Choroid plexus epithelial cell (primary cell): ENCODE measurements at regions not wholly inside any gene's neighbourhood (a gene's known extent, or its start where the extent isn't known, plus 50 kb on each side); places are given as distances from the start of the nearest gene placed in this dataset.

Experiments
- DNase-seq: peaks from one replicate; pipeline ENCODE4 v3.0.0-alpha.2; 2010; ENCODE audit warnings: low read depth
- H3K4me3 ChIP-seq: 2 replicates; pipeline ENCODE4 v1.5.1; 2011; ENCODE audit warnings: low read depth, mild to moderate bottlenecking, control low read depth, low read length, moderate library complexity
- CTCF ChIP-seq: conservative IDR thresholded peaks from 2 replicates; pipeline ENCODE4 v1.5.1; 2011; ENCODE audit warnings: low read depth, mild to moderate bottlenecking, control low read depth, inconsistent platforms, low read length, moderate library complexity

DNA sequence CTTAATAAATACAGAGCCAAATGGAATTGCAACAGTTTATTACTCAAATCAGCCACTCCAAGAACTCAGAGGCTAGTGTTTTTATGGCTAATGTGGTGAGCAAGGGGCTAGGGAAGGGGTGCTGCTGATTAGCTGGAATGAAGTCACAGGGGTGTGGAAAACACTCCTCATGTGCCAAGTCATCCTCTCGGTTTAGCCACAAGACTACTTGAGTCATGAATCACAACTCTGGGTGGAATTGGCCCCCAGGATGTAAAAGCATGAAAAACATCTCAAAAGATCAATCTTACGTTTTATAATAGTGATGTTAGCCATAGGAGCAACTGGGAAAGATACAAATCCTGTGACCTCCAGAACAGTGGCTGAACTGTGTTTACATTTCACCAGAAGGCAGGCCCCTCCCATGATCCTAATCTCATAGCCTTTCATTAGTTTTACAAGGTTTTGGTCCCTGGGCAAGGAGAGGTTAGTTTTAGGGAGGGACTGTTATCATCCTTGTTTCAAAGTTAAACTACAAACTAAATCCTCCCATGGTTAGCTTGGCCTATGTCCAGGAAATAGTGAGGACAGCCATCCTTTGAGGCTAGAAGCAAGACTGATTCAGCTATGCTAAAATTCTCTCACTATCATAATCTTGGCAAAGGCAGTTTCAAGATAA lies 2020.1 kb upstream of the PCDH20 start:
- no peak overlapping the region for H3K4me3 ChIP-seq
- TF ChIP-seq CTCF: no peak
- peak; percentile 100 for DNase-seq

GRCh38 chr13:63433546-63434150 lies 2018.0 kb upstream of the PCDH20 start:
- peak; percentile 48 for DNase-seq
- no peak overlapping the region for H3K4me3 ChIP-seq
- no peak for TF ChIP-seq CTCF

DNA sequence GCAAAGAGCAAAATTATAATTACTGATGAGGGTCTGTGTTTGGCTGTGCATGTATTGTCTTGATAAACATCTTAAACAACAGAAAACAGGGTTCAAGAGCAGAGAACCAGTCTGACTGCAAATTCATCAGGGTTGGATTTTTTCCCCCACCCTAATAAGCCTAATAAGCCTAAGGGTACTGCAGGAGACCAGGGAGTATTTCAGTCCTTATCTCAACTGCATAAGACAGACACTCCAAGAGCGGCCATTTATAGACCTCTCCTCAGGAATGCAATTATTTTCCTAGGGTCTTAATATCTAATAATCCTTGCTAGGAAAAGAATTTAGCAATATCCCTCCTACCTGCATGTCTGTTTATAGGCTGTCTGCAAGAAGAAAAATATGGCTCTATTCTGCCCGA lies 2011.5 kb upstream of the PCDH20 start:
- TF ChIP-seq CTCF: no peak
- DNase-seq: no peak
- no peak overlapping the region for H3K4me3 ChIP-seq

DNA sequence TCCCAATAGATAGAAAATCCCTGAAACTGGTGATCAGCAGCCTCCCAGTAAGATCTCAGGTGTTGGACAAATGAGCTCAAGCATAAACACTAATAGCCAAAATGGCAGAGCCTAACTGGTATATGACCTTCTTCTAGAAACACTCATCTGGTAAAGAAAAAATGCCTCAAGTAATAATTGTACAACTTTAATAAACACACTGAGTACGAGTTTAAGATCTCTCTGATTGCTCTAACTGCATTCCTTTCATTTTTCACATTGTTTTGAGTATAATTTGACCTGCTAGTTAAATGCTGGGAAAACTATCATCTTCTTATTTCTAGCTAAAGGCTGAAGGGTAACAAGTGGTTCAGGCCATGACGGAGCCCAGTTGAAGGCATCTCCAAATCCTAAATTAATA lies 2009.5 kb upstream of the PCDH20 start:
- no peak overlapping the region for H3K4me3 ChIP-seq
- peak; percentile 67 for DNase-seq
- no peak for TF ChIP-seq CTCF

- H3K4me3 ChIP-seq: no peak overlapping the region
- no peak for DNase-seq
- TF ChIP-seq CTCF: no peak
Measured at GRCh38 chr13:63421123-63421522, 2005.5 kb upstream of the PCDH20 start.

- no peak for DNase-seq
- no peak overlapping the region for H3K4me3 ChIP-seq
- TF ChIP-seq CTCF: no peak
Measured at GRCh38 chr13:63420685-63421084, 2005.0 kb upstream of the PCDH20 start.

DNA sequence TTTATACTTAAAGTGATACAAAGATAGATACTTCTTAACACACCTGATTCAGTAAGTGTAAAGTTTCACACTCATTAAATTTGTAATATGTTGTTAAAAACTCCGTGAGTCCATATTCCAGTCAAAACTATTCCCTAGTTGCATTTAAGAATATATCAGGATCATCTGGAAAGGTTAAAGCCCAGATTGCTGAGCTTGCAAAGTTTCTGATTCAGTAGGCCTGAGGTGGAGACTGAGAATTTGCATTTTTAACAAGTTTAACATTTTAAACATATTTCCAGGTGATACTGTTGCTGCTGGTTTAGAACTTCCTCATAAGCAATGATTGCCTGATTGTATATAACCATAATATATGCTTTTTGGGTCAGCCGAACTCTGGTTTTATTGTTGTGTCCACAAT lies 1998.6 kb upstream of the PCDH20 start:
- no peak for TF ChIP-seq CTCF
- H3K4me3 ChIP-seq: no peak overlapping the region
- DNase-seq: no peak
